ENCODE measurements at regions not wholly inside any gene's neighbourhood (a gene's known extent, or its start where the extent isn't known, plus 50 kb on each side); places are given as distances from the start of the nearest gene placed in this dataset.

DNA sequence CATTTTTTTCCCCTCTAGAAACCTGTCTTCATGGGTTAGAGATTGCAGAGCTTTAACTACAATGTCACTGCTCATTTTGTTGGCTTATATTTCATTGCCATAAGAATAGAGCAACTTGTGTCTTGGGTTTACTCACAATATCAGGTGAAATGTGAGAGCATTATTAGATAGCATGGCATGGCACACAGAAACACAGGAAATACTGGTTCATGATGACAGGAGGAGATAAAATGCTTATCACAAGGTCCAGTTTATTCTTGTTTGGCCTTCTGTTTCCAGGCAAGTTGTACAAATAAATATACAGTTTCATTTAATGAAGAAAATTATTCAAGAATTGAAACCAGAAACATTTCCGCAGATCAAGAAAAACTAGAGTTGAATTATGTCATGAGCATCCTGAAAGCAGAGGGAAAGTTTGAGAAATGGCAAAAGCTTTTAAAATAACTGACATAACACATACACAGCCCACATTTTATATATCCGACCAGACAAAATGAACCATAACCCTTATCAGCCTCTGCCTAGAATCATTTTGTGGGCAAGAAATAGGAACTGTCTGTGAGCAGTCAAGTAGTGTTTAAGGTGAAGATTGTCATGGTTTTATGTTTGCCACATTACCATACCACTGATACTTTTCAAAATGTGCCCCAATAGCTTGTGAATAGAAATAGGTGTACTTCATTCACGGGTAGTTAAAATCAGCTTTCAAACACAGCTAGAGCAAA, 297.9 kb upstream of the ARGLU1 start:
- Histone ChIP-seq H3K27me3 (ENCODE audit: insufficient read depth) (no peaks in the 10 kb centered on the region), H4K20me1 (ENCODE audit: insufficient read depth) (no peaks in the 10 kb centered on the region), H3K79me2 (ENCODE audit: insufficient read depth) (no peaks in the 10 kb centered on the region), H3K4me3 (ENCODE audit: low read depth in 2 of 2, low read length in 1 of 2) (no peak overlapping the region), H2AFZ (ENCODE audit: low read depth) (no peak overlapping the region), H3K9ac (no peak overlapping the region), H3K9me2 (no peaks in the 10 kb centered on the region), H3K9me3 (no peaks in the 10 kb centered on the region), H3F3A (replicated peaks; ENCODE audit: insufficient read depth) (no peaks in the 10 kb centered on the region), H3K27ac (ENCODE audit: low read depth in 2 of 2, low read length in 1 of 2) (no peak overlapping the region), H3K4me2 (no peak overlapping the region), H3K36me3 (replicated peaks in 1 of 2; ENCODE audit: control insufficient read depth in 1 of 2, insufficient read depth in 2 of 2, low read length in 1 of 2) (no peaks in the 10 kb centered on the region), H3K4me1 (ENCODE audit: control insufficient read depth in 1 of 2, insufficient read depth in 2 of 2, low read depth in 1 of 2, low read length in 1 of 2) (no peaks in the 10 kb centered on the region; a peak in 1 of 4 replicates)
- TF ChIP-seq SIN3A (IDR thresholded peaks at IDR 0.05; ENCODE audit: borderline replicate concordance, low read depth, low read length) (no peak), RAD21 (IDR thresholded peaks at IDR 0.05; ENCODE audit: low read length) (no peak), SMC3 (IDR thresholded peaks at IDR 0.05; ENCODE audit: low read depth, low read length) (no peak), ELF1 (IDR thresholded peaks at IDR 0.05) (no peak), FOXM1 (IDR thresholded peaks at IDR 0.05; ENCODE audit: low read depth) (no peak), POLR2AphosphoS5 (IDR thresholded peaks at IDR 0.05; ENCODE audit: low read depth, low read length) (no peak), RCOR1 (IDR thresholded peaks at IDR 0.05; ENCODE audit: low read length) (no peak), MXI1 (IDR thresholded peaks at IDR 0.05; ENCODE audit: low read depth, low read length) (no peak)
- TF ChIP-seq, protein P1, sequence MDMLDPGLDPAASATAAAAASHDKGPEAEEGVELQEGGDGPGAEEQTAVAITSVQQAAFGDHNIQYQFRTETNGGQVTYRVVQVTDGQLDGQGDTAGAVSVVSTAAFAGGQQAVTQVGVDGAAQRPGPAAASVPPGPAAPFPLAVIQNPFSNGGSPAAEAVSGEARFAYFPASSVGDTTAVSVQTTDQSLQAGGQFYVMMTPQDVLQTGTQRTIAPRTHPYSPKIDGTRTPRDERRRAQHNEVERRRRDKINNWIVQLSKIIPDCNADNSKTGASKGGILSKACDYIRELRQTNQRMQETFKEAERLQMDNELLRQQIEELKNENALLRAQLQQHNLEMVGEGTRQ (IDR thresholded peaks at IDR 0.05; ENCODE audit: borderline replicate concordance, low read depth, low read length): no peak
- TF ChIP-seq, protein P2, sequence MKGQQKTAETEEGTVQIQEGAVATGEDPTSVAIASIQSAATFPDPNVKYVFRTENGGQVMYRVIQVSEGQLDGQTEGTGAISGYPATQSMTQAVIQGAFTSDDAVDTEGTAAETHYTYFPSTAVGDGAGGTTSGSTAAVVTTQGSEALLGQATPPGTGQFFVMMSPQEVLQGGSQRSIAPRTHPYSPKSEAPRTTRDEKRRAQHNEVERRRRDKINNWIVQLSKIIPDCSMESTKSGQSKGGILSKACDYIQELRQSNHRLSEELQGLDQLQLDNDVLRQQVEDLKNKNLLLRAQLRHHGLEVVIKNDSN (IDR thresholded peaks at IDR 0.05; ENCODE audit: borderline replicate concordance, low read depth): no peak
- TF ChIP-seq, protein P3, sequence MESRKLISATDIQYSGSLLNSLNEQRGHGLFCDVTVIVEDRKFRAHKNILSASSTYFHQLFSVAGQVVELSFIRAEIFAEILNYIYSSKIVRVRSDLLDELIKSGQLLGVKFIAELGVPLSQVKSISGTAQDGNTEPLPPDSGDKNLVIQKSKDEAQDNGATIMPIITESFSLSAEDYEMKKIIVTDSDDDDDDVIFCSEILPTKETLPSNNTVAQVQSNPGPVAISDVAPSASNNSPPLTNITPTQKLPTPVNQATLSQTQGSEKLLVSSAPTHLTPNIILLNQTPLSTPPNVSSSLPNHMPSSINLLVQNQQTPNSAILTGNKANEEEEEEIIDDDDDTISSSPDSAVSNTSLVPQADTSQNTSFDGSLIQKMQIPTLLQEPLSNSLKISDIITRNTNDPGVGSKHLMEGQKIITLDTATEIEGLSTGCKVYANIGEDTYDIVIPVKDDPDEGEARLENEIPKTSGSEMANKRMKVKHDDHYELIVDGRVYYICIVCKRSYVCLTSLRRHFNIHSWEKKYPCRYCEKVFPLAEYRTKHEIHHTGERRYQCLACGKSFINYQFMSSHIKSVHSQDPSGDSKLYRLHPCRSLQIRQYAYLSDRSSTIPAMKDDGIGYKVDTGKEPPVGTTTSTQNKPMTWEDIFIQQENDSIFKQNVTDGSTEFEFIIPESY (IDR thresholded peaks at IDR 0.05; ENCODE audit: borderline replicate concordance, low read depth): no peak
- TF ChIP-seq, protein P4, sequence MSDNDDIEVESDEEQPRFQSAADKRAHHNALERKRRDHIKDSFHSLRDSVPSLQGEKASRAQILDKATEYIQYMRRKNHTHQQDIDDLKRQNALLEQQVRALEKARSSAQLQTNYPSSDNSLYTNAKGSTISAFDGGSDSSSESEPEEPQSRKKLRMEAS (IDR thresholded peaks at IDR 0.05; ENCODE audit: low read depth): no peak
- TF ChIP-seq, protein P5, sequence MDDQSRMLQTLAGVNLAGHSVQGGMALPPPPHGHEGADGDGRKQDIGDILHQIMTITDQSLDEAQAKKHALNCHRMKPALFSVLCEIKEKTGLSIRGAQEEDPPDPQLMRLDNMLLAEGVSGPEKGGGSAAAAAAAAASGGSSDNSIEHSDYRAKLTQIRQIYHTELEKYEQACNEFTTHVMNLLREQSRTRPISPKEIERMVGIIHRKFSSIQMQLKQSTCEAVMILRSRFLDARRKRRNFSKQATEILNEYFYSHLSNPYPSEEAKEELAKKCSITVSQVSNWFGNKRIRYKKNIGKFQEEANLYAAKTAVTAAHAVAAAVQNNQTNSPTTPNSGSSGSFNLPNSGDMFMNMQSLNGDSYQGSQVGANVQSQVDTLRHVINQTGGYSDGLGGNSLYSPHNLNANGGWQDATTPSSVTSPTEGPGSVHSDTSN (IDR thresholded peaks at IDR 0.05): no peak
- no peak for DNase-seq
- POLR2A ChIA-PET: no interaction called here
- CTCF ChIA-PET: no interaction called here
- 29% methylated on average over 3 of the region's 3 CpGs for WGBS (ENCODE audit: low lambda C conversion rate)
